NCI-H187 (cell line): ENCODE measurements at regions not wholly inside any gene's neighbourhood (a gene's known extent, or its start where the extent isn't known, plus 50 kb on each side); places are given as distances from the start of the nearest gene placed in this dataset.

Experiments
- DNase-seq, 2 experiments: peaks; one replicate each; lab custom pipeline; 2025; lab: John Stamatoyannopoulos, UW

DNA sequence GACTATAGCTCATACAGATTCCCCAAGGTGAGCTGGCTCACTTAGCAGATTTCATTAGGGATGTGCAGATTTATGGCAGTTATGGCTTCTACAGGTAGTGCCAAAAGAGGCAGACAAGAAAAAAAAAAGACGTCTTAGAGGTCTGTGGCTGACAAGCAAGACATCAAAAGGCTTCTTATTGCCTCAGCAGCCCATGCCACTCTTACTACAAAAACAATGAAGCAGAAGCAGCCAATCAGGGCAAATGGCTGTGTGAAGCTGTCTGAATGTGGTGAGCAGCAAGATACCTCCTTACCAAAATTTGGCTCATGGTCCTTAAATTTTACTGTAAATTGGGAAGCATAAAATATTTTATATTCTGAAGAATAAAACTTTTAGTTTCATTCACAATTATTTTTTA is 557.5 kb upstream of the GOLIM4 start:
- DNase-seq: no peak

DNA sequence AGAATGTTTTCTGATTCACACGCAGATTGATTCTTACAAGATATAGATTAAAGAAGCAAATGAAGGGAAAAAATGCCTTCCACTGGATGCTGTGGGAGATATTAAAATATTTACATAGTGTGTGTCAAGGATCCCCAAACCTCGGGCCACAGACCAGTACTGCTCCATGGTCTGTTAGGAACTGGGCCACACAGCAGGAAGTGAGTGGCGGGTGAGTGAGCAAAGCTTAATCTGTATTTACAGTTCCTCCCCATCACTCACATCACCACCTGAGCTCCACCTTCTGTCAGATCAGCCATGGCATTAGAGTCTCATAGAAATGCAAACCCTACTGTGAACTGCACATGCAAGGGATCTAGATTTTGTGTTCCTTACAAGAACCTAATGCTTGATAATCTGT is 552.6 kb upstream of the GOLIM4 start:
- DNase-seq: no peak

DNA sequence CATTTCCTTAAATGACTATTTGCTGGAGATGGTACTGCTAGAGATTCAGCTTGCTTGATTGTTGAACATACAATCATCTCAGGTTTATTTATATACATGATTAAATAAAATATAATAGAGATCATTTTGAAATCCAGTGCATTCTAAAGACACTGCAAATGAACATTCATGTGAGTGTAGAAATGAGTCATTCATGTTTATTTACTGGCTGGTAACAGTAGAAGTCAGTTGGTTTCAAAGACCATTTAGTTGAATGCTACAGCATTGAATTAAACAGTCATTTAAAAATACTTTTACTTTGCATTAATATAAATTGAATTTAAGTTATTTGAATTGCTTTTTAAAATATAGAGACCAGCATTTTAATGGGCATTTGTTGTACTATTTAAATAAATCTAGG is 551.9 kb upstream of the GOLIM4 start:
- no peak for DNase-seq

DNA sequence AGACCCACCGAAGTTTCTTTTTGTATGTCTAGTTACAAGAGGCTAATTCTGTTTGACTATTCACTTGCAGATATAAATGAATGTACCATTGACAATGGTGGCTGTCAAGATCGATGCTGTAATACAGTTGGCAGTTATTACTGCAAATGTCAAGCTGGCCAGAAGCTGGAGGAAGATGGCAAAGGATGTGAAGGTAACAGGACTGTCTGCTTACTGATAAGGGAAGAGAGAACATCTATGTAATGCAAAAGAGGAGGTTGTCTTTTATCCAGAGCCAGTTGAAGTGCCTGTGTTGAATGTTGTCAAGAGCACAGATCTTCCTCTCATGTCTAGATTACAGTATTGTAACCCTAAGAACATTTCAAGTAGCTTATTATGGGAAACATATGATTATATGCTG is 549.5 kb upstream of the GOLIM4 start:
- DNase-seq: no peak

DNA sequence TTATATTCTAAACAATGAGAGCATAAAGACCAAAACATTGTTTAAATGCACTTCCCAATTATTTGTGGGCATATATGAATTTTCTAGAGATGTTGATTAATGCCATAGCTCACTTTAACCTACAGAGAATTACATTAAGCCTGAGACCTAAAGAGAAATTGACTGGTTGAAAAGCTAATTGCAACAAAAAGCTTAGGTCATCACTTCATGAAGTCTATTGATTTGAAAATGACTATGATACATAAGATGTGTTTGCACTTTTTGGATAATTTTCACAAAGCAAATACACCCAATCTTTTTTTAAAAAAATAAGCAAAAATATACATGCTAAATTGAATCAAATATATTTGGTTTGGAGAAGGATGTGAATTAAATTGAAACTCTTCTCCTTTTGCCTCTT is 532.8 kb upstream of the GOLIM4 start:
- DNase-seq: no peak

DNA sequence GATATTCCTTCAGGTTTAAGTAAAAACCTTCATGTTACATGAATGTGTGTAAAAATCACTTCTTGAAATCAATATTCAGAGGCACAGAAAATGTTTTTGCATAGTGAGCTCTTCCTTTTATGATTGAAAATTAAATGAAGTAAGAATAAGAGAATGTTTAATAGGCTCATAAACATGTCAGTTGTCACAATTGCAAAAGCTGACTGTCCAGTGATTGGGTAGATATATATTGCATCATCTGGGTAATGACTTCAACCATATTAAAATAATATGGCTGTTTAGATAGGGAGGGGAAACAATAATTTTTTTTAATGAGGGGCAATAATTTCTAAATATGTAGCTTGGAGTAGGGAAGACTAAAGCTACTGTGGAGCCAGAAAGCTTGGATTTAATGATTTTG is 529.8 kb upstream of the GOLIM4 start:
- DNase-seq: no peak

DNA sequence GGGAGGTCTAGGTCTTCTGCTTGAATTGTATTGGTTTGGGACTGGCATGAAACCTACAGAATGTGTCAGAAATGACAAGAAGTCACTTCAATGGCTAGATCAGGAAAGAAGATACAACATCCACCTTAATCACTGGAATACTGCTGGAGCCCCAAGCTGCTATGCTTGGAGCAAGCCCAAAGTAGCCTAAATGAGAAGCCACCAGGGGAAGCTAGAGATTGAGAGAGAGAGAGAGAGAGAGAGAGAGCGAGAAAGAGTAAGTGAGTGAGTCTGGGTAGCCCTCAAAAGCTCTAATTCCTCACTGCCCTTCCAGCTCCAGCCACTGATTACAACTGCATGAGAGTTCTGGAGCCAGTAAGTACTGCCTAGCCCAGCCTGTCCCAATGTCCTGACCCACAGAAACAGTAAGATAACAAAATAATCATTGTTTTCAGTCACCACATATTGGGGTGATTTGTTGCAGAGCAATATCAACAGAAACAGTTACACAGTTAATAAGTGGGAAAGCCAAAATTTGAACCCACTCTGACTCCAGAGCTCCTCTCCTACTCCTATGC is 529.2 kb upstream of the GOLIM4 start:
- no peak for DNase-seq

DNA sequence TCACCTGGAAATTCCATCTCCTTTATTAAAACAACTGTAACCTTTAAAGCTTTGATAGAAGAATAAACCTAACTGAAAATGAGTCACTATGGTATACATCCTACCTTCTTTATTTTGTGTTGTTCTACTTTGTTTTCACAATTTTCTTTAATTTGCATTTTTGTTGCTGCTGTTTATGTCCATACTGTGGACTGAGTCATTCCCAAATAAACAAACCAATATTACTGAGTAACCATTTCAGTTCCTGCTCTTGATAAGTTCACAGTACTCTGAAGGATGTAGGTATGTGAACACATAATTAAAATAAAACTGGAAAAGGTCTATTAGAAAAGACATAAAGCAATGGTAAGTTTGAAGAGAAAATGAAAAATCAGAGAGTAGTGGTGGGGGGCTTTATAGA is 528.5 kb upstream of the GOLIM4 start:
- DNase-seq: no peak

DNA sequence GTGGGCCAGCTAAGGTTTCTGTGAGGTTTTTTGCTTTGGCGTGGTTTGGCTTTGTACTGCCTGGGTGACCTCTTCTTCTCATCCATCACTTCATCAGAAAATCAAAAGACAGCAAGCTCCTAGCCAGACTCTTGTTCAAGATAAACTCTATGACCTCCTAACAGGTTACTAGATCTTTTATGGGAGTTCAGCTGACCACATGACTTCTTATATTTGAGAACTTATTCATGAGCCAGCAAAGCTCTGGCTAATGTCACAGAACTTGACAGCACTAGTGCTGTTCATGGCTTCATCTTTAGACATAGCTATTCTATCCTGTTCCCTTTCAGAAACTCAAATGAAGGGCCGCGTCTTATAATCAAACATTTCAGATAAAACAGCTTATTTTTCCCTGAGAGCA is 527.1 kb upstream of the GOLIM4 start:
- DNase-seq: no peak

DNA sequence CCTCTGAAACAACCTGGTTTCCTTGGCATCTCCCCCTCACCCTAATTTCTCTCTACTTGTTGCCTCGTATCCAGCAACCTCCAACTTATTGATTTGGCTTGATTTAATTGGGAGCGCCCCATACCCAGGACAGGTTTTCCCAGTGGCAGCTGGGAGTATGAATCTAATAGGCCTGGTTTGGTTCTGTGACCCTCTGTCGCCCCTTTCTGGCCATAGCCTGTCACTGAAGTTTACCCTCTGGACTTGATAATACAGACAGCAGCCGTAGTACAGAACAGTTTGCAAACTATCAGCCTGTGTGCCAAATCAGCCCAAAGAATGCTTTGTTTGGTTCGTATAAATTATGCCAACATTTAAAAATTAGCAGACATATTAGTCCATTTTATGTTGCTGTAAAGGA is 525.1 kb upstream of the GOLIM4 start:
- no peak for DNase-seq

DNA sequence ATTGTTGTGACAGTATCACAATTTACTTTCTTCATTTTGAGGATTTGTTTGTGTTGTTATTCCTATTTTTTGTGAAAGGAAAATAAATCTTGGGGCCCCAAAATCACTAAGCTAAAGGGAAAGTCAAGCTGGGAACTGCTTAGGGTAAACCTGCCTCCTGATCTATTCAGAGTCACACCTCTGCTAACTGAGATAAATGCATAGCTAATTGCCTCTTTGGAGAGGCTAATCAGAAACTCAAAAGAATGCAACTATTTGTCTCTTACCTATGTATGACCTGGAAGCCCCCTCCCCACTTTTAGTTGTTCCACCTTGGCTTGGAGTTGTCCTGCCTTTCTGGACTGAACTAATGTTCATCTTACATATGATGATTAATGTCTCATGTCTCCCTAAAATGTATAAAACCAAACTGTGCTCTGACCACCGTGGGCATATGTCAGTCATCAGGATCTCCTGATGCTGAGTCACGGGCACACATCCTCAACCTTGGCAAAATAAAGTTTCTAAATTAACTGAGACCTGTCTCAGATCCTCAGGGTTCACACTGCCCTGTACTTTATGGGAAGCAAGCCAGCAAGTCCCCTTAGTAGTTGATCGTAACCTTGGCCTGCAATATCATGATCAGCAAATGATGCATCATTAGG is 523.2 kb upstream of the GOLIM4 start:
- no peak for DNase-seq

DNA sequence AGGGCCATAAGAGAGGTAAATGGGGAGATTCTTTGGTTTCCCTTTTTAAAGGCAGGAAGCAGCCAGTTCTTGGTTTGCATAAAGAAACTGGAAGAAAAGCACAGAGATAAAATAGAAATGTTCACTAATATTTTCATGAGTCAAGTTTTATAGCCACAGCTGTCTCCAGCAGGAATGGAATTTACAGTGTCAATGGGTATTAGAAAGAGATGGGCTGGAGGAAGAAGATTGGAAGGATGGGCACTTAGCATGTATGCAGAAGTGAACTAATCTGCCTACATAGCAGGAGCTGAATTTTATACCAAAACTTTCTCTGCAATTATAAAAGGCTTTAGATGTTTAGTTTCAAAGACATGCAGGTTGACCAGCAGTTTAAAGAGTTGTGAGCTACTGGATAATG is 521.9 kb upstream of the GOLIM4 start:
- DNase-seq: no peak

DNA sequence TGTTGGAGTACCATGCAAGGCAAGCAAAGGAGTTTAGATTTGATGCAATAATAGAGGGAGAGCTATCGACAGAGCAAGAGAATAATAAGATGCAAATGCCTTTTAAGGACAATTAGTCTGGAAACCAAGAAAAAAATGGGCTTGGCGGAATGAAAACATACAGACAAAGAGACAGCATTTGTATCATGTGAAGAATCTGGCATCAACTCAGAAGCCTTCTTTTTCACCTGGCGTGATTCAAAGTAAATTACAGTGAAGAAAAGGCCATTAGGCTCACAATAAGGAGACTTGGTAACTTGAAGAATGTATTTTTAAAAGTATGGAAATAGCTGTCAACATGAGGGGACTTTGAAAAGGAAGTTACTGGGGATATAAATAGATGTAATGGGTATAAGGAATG is 521.2 kb upstream of the GOLIM4 start:
- DNase-seq: no peak

DNA sequence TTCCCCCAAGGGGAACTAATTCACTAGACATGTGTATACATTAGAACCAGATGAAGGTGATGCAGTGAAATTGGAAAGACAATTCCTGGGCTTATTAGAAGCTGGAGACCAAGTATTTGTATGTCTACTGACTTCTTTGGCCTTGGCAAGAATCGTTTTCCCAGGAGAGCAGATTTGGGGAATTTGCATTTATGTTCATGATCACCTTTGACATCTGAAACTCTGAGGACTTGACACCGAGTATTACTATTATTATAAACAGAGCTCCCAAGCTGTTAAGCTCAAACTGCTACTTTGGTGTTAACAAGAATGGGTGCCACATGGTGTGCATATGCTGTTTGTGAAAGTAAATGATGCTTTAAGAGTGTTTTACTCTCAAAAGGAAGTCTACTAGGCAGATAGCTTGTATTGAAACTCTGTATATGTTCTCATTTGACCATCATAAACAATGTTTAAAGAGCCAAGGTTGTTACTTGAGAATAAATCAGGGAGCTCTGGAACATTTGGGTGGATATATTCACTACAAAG is 519.8 kb upstream of the GOLIM4 start:
- DNase-seq: no peak

DNA sequence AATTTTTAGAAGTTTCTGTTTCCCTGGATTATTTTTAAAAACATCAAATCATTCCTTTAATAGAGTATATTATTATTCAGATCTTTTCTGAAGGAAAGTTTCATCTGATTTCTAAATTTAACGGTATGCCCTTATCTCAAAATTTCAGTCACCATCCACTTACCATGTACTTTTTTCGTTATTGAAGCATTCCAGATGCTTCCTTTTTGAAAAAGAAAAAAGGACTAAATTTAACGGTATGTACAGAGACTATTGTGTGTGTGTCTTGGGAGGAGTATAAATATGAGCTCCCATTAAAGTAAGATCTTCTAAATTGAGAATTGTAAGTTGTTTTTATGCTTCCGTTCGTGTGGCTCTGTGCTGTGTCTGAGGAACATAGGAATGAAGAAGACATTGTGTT is 517.4 kb upstream of the GOLIM4 start:
- DNase-seq: no peak

DNA sequence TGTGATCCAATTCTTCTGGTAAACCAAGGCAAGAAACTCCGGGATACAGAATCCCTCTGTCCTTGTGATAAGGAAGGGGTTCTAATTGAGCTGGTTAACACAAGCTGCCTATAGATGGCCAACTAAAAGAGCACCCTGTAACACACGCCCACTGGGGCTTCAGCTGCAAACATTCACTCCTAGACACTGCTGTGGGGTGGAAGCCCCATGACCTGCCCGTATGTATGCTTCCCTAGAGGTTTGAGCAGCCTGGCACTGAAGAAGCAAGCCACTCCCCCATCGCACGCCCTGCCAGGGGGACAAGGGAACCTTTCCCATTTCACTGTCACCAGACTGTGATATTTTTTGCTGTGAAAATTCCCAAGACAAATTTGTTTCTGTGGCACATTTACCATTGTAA is 516.9 kb upstream of the GOLIM4 start:
- no peak for DNase-seq

DNA sequence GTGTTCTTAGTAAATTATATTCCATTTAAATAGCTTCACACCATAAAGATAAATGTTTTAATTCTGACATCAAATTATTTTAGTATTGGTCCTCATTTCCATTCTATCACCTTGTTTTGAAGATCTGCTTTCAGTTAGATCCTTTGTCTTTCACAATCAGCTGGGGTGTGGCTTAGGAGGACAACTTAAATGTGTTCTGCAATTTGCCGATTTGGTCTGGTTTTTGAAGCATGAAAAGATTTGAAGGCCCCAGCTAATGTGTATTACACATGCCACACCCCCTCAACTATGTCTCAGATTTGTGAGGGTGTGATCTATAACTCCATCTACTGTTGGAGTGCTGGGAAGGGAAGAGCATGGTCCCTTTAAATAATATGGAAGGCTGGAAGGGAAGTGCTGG is 516.1 kb upstream of the GOLIM4 start:
- DNase-seq: no peak

DNA sequence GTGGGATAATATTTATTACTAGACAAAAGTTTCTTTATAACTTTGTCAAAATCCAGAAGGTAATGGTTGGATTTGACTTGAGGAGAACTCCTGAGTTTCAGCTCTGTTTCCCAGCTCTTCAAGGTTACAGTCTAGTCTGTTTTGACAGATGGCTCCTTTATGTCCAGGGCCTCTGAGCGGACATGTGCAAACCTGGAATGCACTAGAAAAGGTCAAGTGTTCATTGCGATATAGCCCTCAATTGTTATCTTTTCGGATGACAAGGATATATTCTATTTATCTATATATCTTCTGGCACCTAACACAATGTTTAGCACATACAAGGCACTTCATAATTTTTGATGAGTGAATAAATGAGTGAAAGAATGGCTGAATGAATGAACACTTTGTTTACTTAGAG is 513.2 kb upstream of the GOLIM4 start:
- DNase-seq: no peak

DNA sequence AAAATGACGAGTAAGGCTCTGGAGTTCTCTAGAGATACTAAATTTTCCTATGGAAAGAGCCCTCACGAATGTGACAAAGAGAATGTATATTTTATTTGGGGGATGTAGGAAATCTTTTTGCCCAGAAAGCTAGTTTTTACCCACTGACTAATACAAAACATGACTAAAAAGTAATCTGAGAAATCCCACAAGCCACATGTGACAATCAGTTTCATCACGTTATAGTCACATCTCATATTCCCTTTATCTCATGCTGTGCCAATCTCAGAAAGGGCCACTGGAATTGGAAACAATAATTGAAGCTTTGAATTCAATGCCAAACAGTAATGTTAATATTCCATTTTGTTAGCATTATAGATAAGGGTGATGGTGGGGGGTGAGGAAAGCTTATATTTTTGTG is 509.0 kb upstream of the GOLIM4 start:
- no peak for DNase-seq

DNA sequence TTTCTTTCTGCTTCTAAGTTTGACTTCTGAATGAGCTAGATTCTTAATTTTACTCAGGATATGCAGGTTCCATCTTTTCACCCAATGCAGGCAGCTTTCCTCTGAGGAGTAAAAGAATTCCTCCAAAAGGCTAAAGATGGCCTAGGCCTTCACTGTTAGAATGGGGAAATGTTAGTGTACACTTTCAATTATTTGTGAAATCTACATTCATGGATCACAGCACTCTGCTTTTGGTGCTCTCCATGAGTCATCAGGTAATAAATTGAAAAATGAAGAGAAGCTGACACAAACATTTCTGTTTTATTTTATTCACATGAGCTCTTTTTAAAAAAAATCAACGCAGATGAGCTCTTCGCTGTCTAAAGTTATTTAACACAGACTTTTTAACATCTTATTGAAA is 502.5 kb upstream of the GOLIM4 start:
- DNase-seq: no peak

DNA sequence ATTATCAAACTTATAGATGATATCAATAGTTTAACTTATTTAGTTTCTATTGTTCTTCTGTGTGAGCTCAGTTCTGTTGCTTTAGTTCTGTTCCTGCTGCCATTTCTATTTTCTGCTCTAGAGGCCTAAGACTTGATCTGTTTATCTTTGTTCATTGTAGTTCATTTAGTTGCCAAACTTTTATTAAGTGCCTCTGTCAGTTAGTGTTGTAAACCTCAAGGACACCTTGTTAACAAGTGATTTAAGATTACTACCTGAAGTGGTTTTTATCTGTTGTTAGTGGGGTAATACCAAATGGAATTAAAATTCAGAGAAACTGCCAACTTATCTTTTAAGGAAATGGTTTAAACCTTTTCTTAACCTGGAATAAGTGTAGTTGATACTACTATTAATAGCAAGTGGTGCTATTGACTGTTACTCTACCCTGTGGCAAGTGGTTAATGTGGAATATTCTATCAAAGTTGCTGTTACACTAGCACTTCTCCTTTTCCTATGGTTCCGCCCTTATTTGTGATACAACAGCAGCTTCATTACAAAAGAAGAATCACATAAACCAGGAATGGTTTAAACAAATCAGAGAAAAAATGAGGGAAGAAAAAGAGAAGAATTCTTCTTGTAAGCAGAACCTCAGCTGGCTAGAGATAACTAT is 500.6 kb upstream of the GOLIM4 start:
- DNase-seq: no peak

DNA sequence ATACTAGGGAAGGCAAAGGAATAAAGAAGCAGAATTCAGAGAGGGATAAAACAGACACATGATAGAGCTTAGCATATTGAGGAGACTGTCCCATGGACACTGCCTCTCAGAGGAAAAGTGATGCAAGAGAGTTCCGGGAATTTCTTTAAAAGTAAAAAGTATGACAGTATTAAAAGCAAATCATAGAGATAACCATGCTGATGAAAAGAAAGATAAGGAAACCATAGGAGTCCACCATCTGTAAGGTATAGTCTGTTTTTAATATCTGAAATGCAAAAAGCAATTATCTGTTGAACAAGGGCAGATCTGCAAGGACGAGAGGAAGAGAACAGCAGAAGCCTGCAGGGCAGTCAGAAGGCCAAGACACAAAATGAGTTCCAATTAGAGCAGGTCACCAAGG is 495.9 kb upstream of the GOLIM4 start:
- no peak for DNase-seq

DNA sequence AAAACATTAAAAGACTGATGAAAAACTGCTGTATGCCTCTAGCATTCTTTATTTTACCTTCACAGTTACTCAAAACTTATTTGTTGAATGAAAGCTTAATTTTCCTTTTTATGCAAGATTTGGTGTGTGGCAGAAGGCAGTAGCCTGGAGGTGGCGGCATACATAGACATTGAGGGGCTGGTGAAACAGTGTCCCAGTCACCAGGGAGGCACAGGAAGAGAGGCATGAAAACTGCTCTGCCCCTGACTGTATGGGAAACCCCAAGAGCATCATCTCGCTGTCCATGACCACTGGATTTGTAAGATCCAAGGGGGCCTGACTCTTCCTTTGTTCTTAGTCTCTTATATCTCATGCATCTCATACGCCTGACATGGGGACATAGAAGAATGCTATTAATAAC is 493.7 kb upstream of the GOLIM4 start:
- DNase-seq: no peak

DNA sequence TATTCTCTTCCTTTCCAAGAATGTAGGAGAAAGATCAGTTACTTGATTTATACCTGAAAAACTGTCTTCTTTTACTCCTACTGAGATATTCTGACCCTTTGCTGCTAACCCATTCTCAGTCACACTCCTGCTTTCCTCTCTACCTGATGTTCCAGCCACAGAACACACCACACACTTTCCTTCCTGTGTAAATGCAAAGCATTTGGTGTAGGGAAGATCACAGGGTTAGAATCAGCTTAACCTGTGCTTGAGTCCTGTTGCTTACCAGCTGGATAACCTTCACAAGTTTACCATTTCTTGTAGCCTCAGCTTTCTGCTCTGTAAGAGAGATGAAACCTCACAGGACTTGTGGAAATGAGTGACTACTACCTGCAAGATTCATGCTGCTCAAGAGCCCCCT is 489.8 kb upstream of the GOLIM4 start:
- no peak for DNase-seq
